ENCODE measurements at regions not wholly inside any gene's neighbourhood (a gene's known extent, or its start where the extent isn't known, plus 50 kb on each side); places are given as distances from the start of the nearest gene placed in this dataset.
"Not testable (repeated sequence)": the region's sequence is repeated elsewhere in the genome, so short reads cannot be mapped to it uniquely, and the experiment has no call there.

GRCh38 chr9:99635032-99635431 is 186.7 kb upstream of the NR4A3 start:
- DNase-seq = no peak

GRCh38 chr9:99637641-99638040 is 184.0 kb upstream of the NR4A3 start:
- DNase-seq = no peak

- DNase-seq = no peak
Observed at GRCh38 chr9:99638971-99639370, 182.7 kb upstream of the NR4A3 start.

- no peak for DNase-seq
Observed at GRCh38 chr9:99647604-99648003, 174.1 kb upstream of the NR4A3 start.

- DNase-seq = no peak
Observed at GRCh38 chr9:99650187-99650874, 171.4 kb upstream of the NR4A3 start.

GRCh38 chr9:99660191-99660636 is 161.5 kb upstream of the NR4A3 start:
- DNase-seq = peak; percentile 28

- DNase-seq = no peak
Observed at GRCh38 chr9:99663297-99663696, 158.4 kb upstream of the NR4A3 start.

- DNase-seq = no peak
Observed at GRCh38 chr9:99663856-99664255, 157.8 kb upstream of the NR4A3 start.

- DNase-seq = peak; percentile 5
Observed at GRCh38 chr9:99666571-99666970, 155.1 kb upstream of the NR4A3 start.

GRCh38 chr9:99670886-99671285 is 150.8 kb upstream of the NR4A3 start:
- DNase-seq = not testable (repeated sequence)

- DNase-seq = no peak
Observed at GRCh38 chr9:99677281-99677680, 144.4 kb upstream of the NR4A3 start.

- no peak for DNase-seq
Observed at GRCh38 chr9:99678566-99678965, 143.1 kb upstream of the NR4A3 start.

GRCh38 chr9:99680191-99680590 is 141.5 kb upstream of the NR4A3 start:
- DNase-seq = no peak

- no peak for DNase-seq
Observed at GRCh38 chr9:99681113-99681512, 140.6 kb upstream of the NR4A3 start.

- no peak for DNase-seq
Observed at GRCh38 chr9:99682378-99682777, 139.3 kb upstream of the NR4A3 start.

- DNase-seq = no peak
Observed at GRCh38 chr9:99682870-99683269, 138.8 kb upstream of the NR4A3 start.

- DNase-seq = no peak
Observed at GRCh38 chr9:99690573-99690972, 131.1 kb upstream of the NR4A3 start.

- no peak for DNase-seq
Observed at GRCh38 chr9:99693888-99694287, 127.8 kb upstream of the NR4A3 start.

- no peak for DNase-seq
Observed at GRCh38 chr9:99694393-99694792, 127.3 kb upstream of the NR4A3 start.

GRCh38 chr9:99699396-99699795 is 122.3 kb upstream of the NR4A3 start:
- no peak for DNase-seq

GRCh38 chr9:99712214-99712613 is 109.5 kb upstream of the NR4A3 start:
- no peak for DNase-seq

GRCh38 chr9:99713838-99714306 is 107.8 kb upstream of the NR4A3 start:
- no peak for DNase-seq

- no peak for DNase-seq
Observed at GRCh38 chr9:99718631-99719030, 103.1 kb upstream of the NR4A3 start.

- peak; percentile 39 for DNase-seq
Observed at GRCh38 chr9:99720455-99721050, 101.1 kb upstream of the NR4A3 start.

- no peak for DNase-seq
Observed at GRCh38 chr9:99721898-99722297, 99.8 kb upstream of the NR4A3 start.

Data from CD4-positive, alpha-beta T cell treated with Interleukin-21 for 1 hour (primary cell).